ENCODE measurements at regions not wholly inside any gene's neighbourhood (a gene's known extent, or its start where the extent isn't known, plus 50 kb on each side); places are given as distances from the start of the nearest gene placed in this dataset.

DNA sequence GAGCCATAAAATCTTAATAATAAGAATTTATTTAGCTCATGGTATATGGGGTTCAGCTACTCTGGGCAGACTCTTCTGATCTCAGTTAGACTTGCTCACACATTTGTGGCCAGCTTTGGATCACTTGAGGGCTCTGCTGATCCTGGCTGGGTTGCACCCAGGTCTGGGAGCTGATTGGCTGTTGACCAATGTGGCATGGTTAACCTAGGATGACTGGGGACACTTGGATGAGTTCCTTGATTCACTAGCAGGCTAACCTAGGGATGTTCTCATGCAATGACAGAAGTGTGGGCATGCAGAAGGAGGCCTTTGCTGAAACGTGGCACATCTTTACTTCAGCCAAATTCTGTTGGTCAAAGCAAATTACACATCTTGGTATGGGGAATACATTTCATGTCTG lies 569.5 kb downstream of the UTRN start:
- H3K4me1 ChIP-seq: no peaks in the 10 kb centered on the region
- no peak overlapping the region for H3K4me3 ChIP-seq
- H3K36me3 ChIP-seq: peaks cover 0 to 34% of the 10 kb centered on the region in 2 donors
- no peaks in the 10 kb centered on the region for H3K9me3 ChIP-seq
- no peaks in the 10 kb centered on the region for H3K27me3 ChIP-seq
- DNase-seq: no peak
- TF ChIP-seq, protein P1, sequence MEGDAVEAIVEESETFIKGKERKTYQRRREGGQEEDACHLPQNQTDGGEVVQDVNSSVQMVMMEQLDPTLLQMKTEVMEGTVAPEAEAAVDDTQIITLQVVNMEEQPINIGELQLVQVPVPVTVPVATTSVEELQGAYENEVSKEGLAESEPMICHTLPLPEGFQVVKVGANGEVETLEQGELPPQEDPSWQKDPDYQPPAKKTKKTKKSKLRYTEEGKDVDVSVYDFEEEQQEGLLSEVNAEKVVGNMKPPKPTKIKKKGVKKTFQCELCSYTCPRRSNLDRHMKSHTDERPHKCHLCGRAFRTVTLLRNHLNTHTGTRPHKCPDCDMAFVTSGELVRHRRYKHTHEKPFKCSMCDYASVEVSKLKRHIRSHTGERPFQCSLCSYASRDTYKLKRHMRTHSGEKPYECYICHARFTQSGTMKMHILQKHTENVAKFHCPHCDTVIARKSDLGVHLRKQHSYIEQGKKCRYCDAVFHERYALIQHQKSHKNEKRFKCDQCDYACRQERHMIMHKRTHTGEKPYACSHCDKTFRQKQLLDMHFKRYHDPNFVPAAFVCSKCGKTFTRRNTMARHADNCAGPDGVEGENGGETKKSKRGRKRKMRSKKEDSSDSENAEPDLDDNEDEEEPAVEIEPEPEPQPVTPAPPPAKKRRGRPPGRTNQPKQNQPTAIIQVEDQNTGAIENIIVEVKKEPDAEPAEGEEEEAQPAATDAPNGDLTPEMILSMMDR (IDR thresholded peaks at IDR 0.05): no peak
- H3K27ac ChIP-seq: no peak overlapping the region
- no peak for ATAC-seq
- intact Hi-C loops (cut with DNase I): no loop called here

DNA sequence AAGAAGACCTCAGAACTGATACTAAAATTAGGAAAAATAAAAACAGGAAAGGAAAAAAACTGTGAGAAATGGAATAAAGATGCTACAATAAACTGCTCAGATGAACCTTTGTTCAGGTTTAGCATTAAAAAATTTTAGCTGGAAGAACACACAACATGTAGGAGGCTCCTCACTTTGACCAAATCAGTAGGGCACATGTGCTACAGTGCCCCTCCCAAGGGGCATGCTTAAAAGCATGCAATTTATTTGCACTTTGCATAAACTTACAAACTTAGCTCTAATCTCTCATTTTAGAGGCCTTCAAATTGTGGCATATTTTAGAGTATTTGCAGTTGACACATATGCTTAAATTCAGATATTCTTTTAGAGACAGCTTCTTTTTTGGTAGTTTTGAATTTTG lies 570.2 kb downstream of the UTRN start:
- Histone ChIP-seq H3K4me1 (no peaks in the 10 kb centered on the region), H3K27me3 (no peaks in the 10 kb centered on the region), H3K36me3 (peaks cover 0 to 26% of the 10 kb centered on the region in 2 donors), H3K4me3 (no peak overlapping the region), H3K27ac (no peak overlapping the region), H3K9me3 (no peaks in the 10 kb centered on the region)
- no peak for DNase-seq
- TF ChIP-seq, protein P1 (IDR thresholded peaks at IDR 0.05): no peak
- intact Hi-C loops (cut with DNase I): no loop called here
- no peak for ATAC-seq

DNA sequence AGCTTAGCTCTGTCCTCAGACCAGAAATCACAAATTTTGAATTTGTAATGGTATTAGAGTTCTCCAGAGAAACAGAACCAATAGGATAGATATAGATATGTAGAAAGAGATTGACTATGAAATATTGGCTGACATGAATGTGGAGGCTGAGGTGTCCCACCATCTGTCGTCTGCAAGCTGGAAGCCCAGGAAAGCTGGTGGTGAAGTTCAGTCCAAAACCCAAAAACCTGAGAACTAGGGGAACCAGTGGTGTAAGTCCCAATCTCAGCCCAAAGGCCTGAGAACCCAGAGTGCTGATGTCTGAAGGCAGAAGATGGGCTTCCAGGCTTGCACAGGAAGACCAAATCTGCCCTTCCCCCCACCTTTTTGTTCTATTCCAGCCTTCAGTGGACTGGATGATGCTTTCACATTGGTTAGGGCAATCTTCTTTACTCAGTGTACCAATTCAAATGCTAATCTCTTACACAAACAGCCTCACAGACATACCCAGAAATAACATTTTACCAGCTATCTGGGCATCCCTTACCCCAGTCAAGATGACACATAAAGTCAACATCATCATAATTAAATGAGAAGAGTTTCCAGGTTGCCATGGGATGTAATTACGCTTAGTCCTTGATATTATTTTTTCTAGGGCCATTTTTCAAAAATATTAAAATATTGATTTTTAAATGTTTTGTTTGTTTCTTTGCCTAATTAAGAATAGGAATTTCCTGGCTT lies 570.8 kb downstream of the UTRN start:
- ATAC-seq (no peak), DNase-seq (no peak)
- H3K4me1 ChIP-seq: no peaks in the 10 kb centered on the region
- TF ChIP-seq, protein P1 (IDR thresholded peaks at IDR 0.05): no peak
- no peaks in the 10 kb centered on the region for H3K27me3 ChIP-seq
- H3K27ac ChIP-seq: no peak overlapping the region
- intact Hi-C loops (cut with DNase I): no loop called here
- H3K9me3 ChIP-seq: no peaks in the 10 kb centered on the region
- no peak overlapping the region for H3K4me3 ChIP-seq
- peaks cover 0 to 20% of the 10 kb centered on the region in 2 donors for H3K36me3 ChIP-seq

DNA sequence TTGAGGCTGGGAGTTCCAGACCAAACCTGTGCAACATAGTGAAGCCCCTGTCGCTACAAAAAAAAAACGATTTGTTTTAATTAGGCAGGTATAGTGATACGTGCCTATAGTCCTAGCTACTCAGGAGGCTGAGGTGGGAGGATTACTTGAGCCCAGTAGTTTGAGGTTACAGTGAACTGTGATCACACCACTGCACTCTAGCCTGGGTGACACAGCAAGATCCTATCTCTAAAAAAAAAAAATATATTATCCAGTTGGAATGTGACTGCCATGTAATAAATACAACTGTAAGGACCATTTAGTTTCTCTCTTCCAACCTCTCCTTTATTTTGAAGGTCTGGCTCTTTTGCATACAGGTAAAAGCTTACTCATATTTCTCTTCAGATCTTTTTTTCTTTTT lies 571.5 kb downstream of the UTRN start:
- H3K4me1 ChIP-seq: no peaks in the 10 kb centered on the region
- intact Hi-C loops (cut with DNase I): no loop called here
- H3K9me3 ChIP-seq: no peaks in the 10 kb centered on the region
- H3K36me3 ChIP-seq: peaks cover 0 to 14% of the 10 kb centered on the region in 2 donors
- TF ChIP-seq, protein P1 (IDR thresholded peaks at IDR 0.05): no peak
- ATAC-seq: no peak
- DNase-seq: no peak
- H3K27me3 ChIP-seq: no peaks in the 10 kb centered on the region
- H3K4me3 ChIP-seq: no peak overlapping the region
- no peak overlapping the region for H3K27ac ChIP-seq

DNA sequence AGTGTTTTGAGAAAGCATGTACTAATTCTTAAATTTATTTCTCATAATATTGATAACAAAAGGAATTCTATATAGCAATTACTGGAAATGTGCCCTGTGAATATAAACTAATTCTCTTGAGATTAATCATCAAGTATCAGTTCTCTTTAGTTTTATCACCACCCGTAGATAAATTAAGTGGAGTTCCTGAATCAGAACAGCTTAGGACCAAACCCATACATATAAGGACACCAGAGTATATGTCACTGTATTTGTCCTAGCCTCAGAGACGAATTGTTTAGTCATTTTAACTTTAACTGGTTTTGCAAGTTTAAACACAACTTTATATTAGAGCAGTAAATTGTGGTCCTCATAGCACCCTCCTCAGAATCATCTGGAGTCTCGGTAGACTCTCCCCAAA lies 572.0 kb downstream of the UTRN start:
- no peak for ATAC-seq
- no peaks in the 10 kb centered on the region for H3K9me3 ChIP-seq
- intact Hi-C loops (cut with DNase I): no loop called here
- TF ChIP-seq, protein P1 (IDR thresholded peaks at IDR 0.05): no peak
- no peaks in the 10 kb centered on the region for H3K27me3 ChIP-seq
- peaks cover 0 to 9% of the 10 kb centered on the region in 2 donors for H3K36me3 ChIP-seq
- DNase-seq: no peak
- H3K4me1 ChIP-seq: no peaks in the 10 kb centered on the region
- H3K4me3 ChIP-seq: no peak overlapping the region
- no peak overlapping the region for H3K27ac ChIP-seq
